DMS53 treated with DMSO at 0.1 percent for 48 hours (cell line): ENCODE measurements at regions not wholly inside any gene's neighbourhood (a gene's known extent, or its start where the extent isn't known, plus 50 kb on each side); places are given as distances from the start of the nearest gene placed in this dataset.
A peak's percentile ranks its signal among the peaks of the same experiment; 100 is the strongest.

ENCODE experiments used
- DNase-seq: peaks from one replicate; lab custom pipeline; 2025; ENCODE audit not compliant: unreplicated experiment; lab: John Stamatoyannopoulos, UW

DNA sequence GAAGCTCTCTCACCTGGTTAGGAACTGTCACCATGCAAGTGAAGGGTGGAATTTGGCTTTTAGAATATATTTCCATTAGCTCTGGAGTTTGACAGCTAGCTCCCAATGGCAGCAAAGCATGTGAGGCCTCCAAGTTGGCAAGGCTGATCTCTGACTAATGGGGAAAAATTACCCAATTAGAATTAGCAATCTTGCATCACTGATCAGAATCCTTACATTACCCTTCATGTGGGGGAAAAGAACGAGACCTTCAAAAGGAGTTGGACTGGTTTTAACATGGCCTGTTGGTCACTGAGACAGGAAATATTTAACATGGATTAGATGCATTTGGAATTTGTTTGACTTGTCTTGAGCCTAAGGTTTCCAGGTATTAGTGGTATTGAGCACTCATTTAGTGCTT lies 192.3 kb upstream of the GDNF start:
- DNase-seq = no peak

GRCh38 chr5:38031304-38031703 lies 191.5 kb upstream of the GDNF start:
- no peak for DNase-seq

- DNase-seq = no peak
These were observed 189.7 kb upstream of the GDNF start for GRCh38 chr5:38029397-38030065.

DNA sequence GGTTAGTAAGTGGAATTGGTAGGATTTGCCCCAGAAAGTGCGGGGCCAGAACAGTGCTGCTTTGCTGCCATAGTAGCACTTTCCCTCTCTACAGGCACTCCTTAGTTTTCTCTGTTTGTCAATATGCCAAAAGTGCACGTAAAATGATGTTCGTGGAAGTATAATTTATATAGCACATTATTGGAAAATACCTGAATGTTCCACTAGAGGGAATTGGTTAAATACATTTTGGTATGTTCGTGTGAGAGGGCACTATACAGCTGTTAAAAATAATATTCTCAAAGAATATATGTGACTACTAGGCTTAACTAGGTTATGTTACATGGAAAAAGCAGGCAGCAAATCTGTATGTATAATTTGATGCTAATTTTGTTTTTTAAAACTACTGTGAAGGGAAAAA lies 184.0 kb upstream of the GDNF start:
- no peak for DNase-seq

DNA sequence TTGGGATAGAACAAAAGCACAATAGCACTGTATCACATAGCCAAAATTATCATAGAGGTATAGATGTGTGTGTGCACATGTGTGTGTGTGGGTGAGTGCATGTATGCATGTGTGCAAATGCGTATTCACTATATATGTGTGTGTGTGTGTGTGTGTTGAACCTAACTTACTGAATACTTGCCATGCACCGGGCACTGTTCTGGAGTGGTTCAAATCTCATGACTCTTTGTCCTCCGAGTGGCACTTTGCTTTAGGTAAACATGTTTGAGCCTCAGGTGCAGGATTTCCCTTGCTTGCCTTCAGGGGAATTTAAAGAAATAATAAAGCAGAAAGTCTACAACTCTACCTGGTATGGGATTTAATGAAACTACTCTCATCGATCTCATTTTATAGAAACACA lies 183.5 kb upstream of the GDNF start:
- DNase-seq = no peak

- no peak for DNase-seq
These were observed 182.8 kb upstream of the GDNF start for GRCh38 chr5:38022631-38023030.

DNA sequence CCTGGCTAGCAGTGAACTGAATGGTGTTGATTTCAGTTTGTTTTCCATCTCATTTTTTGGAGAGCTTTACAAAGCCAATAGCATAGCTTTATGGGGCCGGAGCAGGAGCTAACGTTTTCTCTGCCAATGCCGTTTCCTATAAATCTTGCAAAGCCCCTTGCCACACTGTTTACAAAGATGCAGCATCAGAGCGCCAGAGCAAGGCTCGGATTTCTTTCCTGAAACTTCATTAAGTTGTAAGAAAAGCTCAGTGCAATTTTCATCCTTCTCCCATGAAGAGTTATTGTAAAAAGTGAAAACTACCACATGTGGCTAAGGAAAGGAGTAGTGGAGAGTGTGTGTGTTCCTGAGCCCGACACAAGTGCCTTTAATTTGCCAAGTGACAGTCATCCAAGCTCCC lies 178.2 kb upstream of the GDNF start:
- no peak for DNase-seq

- DNase-seq = peak; percentile 8
These were observed 173.3 kb upstream of the GDNF start for GRCh38 chr5:38013107-38013506.

DNA sequence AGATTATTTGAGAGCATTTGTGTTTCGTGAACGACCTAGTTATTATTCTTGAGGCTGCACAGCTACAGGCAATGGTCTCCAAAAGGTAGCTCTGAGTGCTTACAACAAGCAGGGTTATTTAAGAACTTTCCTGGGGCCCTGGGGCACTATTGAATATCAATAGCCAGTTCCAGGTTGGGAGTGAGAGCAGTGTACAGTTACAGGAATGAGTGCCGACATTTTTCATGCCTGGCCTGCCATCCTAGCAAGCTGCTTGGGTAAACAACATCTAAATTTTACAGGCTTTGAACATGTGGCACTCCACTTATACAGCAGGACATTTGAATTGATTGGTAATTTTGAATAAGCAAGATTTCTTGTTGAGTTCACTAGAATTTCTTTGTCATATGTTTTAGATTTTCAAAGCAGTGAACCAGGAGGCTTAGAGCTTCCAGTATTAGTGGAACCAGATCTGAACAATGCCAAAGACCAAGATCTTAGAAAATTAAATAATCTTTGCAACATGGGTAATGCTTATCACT lies 171.9 kb upstream of the GDNF start:
- DNase-seq = no peak

GRCh38 chr5:38009749-38010358 lies 170.0 kb upstream of the GDNF start:
- no peak for DNase-seq

- peak; percentile 36 for DNase-seq
These were observed 168.4 kb upstream of the GDNF start for GRCh38 chr5:38008198-38008597.

DNA sequence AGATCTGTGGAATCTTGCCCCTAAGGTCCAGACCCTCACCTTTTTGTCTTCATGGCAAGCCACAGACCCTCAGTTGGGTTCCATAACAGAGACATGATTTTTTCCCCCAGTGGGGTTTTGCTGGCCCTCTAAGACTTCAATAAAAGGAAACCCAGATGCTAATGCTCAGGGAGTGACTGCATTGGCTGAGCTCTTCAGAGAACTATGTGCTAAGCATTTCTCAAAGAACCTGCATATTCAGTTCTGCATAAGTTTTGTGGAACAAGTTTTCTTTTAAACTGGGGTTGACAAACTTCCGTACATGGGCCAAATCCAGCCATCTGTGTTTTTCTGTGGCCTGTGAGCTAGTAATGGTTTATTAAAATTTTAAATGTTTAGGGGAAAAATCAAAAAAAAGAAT lies 159.8 kb upstream of the GDNF start:
- DNase-seq = no peak

GRCh38 chr5:37996918-37997317 lies 157.1 kb upstream of the GDNF start:
- no peak for DNase-seq

DNA sequence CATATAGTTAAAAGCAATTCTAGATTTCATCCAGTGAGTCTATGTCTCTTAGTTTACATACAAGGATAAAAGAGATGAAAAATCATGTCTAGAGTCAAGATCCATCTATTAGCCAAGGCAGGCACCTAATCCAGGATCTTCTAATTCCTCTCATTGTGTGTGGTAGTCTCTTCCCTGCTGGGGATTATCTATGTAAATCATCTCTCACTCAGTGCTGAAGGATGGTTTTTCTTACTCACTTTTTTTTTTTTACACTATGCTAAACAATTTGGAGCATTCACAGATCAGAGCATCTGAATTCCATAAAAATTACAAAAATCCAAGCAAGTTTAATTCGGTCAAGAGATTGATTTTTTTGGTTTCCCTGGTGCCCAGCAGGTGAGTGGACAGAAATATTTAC lies 154.9 kb upstream of the GDNF start:
- no peak for DNase-seq

DNA sequence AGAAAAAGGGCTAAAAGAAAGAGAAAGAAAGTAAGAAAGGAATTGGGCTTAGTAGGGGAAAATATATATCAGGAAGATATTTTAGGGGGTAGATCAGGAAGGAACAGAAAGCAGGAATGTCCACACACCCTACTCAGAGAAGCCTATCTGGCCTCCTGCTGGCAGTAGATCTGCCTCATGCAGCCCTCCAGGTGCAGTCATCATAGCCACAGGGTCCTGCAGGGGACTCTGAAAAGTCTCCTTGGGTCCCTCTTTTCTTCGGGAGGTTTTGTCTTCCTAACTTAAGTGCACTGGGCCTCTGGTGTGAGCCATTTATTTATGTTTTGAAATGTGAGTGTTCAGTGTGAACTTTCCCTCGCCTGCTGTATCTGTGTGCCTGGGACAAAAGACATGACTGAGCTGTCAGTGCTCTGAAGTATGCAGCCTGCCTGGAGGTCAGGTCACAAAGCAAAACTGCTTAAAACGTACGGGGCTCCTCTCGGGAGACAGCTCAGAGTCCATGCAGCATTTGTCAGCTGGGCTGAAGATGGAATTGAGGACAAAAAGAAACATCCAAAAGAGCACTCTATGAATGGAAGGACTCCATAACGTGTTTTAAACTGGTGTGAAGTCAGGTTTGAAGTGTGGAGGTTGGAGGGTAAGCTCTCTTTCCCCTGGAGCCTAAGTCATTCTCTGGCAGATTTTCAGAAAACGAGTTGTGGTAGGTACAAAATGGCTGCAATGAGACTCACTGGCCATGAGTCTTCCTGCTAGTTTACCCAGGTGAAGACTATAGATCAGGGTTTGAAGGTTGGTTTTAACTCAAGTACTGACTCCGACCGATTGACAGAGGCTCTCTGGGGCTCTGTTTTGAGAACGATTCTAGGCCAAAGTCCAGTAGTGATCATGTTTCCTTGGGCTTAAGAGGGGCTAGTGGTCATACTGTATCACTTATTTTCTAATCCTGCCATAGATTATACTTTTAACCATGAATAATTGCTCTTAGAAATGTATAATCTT lies 151.8 kb upstream of the GDNF start:
- no peak for DNase-seq

- no peak for DNase-seq
These were observed 150.0 kb upstream of the GDNF start for GRCh38 chr5:37989884-37990283.

- DNase-seq = peak; percentile 85
These were observed 148.7 kb upstream of the GDNF start for GRCh38 chr5:37988454-37989046.

GRCh38 chr5:37984300-37984699 lies 144.5 kb upstream of the GDNF start:
- no peak for DNase-seq

DNA sequence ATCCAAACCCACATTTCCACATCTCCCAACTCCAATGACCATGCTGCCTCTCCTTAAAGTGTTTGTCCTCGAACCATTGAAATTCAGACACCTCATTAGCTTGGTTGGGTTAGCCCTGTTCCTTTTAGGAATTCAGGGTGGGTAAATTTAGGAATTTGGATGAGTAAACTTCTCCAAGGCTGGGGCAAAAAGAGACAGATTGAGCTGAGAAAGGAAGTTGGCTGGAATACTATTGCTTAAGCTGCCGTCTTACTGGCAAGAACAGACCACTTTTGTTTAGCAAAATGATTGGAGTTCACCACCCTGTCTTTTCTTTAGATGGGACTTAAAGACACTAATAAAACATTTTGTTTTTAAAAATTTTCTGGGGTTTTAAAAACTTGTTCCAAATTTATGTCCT lies 143.6 kb upstream of the GDNF start:
- no peak for DNase-seq

GRCh38 chr5:37979559-37979958 lies 139.7 kb upstream of the GDNF start:
- DNase-seq = no peak

- no peak for DNase-seq
These were observed 135.7 kb upstream of the GDNF start for GRCh38 chr5:37975531-37975930.
